Muscle layer of colon (tissue), 2 donors: ENCODE measurements at regions not wholly inside any gene's neighbourhood (a gene's known extent, or its start where the extent isn't known, plus 50 kb on each side); places are given as distances from the start of the nearest gene placed in this dataset.

Source experiments
- H3K27ac ChIP-seq: one replicate; pipeline ENCODE4 v1.7.0; 2013; ENCODE audit warnings: low read depth, mild to moderate bottlenecking, low read length, moderate library complexity
- H3K27me3 ChIP-seq, 2 donors: one replicate each; pipeline ENCODE4 v1.7.0; 2013; ENCODE audit warnings: low read length in 2 of 2, mild to moderate bottlenecking in 2 of 2; ENCODE audit not compliant: insufficient read depth in 2 of 2, control insufficient read depth in 1 of 2
- H3K36me3 ChIP-seq: one replicate; pipeline ENCODE4 v1.7.0; 2013; ENCODE audit warnings: mild to moderate bottlenecking, low read length; ENCODE audit not compliant: insufficient read depth
- H3K4me1 ChIP-seq: one replicate; pipeline ENCODE4 v1.7.0; 2013; ENCODE audit warnings: mild to moderate bottlenecking, low read length; ENCODE audit not compliant: insufficient read depth
- H3K4me3 ChIP-seq, 2 donors: one replicate each; pipeline ENCODE4 v1.7.0; 2013; ENCODE audit warnings: low read length in 2 of 2, low read depth in 1 of 2, mild to moderate bottlenecking in 1 of 2, moderate library complexity in 1 of 2
- H3K9ac ChIP-seq: one replicate; pipeline ENCODE4 v1.7.0; 2013; ENCODE audit warnings: low read length
- H3K9me3 ChIP-seq: one replicate; pipeline ENCODE4 v1.7.0; 2013; ENCODE audit warnings: mild to moderate bottlenecking, low read length
- donor health status: abdominal sarcoma.
- donor health status: Adenocarcinoma of cecum.

GRCh38 chr17:72287586-72287985, 166.8 kb downstream of the SOX9 start:
- Histone ChIP-seq H3K27ac (no peak overlapping the region), H3K9me3 (no peaks in the 10 kb centered on the region), H3K9ac (no peak overlapping the region), H3K36me3 (no peaks in the 10 kb centered on the region), H3K4me3 (no peak overlapping the region), H3K27me3 (no peaks in the 10 kb centered on the region), H3K4me1 (no peaks in the 10 kb centered on the region)

GRCh38 chr17:72294487-72294893, 173.7 kb downstream of the SOX9 start:
- Histone ChIP-seq H3K9ac (no peak overlapping the region), H3K27ac (no peak overlapping the region), H3K36me3 (no peaks in the 10 kb centered on the region), H3K4me1 (no peaks in the 10 kb centered on the region), H3K27me3 (no peaks in the 10 kb centered on the region), H3K4me3 (no peak overlapping the region), H3K9me3 (no peaks in the 10 kb centered on the region)

DNA sequence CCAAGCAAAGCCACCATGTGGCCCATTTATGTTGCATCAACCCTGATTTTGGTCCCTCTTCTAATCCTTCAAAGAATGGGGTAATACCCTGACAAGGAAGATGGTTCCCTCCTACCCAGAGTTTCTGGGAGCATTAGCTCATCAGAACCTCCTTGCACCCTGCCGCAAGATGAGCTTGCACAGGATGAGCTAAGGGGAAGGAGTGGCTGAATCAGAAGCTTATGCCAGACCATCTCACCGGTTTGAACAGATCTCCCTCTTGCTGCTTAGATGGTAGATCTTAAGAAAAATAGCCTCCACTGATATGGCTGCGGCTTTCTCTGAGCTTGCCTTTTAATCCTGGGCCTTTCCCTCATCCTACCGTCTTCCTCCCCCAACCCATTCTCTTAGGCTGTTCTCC, 175.1 kb downstream of the SOX9 start:
- Histone ChIP-seq H3K4me3 (no peak overlapping the region), H3K4me1 (no peaks in the 10 kb centered on the region), H3K36me3 (no peaks in the 10 kb centered on the region), H3K27ac (no peak overlapping the region), H3K9me3 (no peaks in the 10 kb centered on the region), H3K27me3 (no peaks in the 10 kb centered on the region), H3K9ac (no peak overlapping the region)

DNA sequence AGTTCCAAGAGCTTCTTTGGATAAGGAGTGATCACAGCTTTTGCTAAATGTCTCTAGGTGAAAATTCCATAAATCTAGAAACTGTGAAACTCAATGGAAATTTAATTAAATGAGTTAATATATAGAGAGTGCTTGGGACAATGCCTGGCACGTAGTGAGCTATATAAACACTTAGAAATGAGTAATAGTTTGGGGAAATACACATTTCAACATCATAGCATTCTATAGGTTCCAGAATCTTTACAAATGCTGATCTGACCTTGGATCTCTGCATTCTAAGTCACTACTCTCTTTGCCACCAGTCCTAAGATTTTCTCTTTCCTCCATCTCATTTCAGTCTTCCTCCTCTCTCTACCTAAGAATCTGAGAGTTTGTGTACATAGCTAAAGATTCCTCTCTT, 175.6 kb downstream of the SOX9 start:
- Histone ChIP-seq H3K4me1 (no peaks in the 10 kb centered on the region), H3K9ac (no peak overlapping the region), H3K27ac (no peak overlapping the region), H3K27me3 (no peaks in the 10 kb centered on the region), H3K36me3 (no peaks in the 10 kb centered on the region), H3K9me3 (no peaks in the 10 kb centered on the region), H3K4me3 (no peak overlapping the region)

DNA sequence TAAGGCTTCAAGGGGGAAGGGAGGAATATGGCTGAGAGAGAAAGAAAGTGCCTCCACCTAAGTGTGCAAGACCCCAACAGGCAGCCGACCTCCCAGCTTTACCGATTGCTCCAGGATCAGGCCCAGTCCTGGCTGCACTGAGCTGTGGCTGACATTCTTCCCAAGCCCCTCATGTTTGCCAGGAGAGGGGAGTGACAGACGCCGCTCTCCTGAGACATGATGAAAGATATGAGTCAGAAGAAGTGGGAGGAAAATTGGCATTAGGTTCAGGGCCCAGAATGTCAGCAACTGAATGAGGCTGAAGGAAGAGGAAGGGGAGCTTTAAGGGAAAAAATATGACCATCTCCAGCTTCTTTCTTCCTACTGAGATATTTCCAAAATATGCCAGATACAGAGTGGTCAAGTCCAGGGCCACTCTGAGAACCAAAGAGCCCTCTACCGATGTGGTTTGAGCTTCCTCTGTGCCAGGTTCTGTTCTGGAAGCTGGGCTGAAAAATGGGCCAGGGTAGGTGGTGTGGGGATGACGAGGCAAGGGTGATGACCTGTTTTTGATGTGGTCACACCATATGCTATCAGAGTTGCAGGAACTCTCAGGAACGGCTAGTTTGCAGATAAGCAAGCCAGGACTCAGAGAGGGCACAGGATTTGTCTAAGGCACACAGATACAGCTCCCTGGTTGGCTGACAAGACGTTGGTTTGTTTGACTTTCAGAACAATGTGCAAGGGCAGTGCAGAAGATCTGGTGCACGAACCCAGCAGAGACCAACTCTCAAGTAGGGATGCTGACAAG, 176.7 kb downstream of the SOX9 start:
- Histone ChIP-seq H3K9me3 (no peaks in the 10 kb centered on the region), H3K27ac (no peak overlapping the region)

DNA sequence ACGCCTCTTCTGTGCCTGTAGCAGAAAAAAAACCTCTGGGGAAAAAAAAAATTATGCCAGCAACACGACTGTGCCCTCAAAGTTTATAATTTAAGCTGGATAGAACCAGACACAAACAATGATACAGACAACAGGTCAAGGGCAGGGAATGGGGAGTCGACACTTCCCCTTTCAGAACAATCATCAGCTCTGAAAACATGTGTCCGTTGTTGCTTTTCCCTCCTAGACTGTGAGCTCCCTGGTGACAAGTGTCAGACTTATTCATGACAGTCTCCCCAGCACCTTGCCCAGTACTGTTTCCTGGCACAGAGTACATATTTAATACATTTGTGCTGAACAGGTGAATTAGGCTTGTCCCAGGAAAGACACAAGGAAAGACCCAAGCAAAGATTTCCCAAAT, 178.3 kb downstream of the SOX9 start:
- H3K4me3 ChIP-seq, result no peak overlapping the region
- H3K27me3 ChIP-seq, result no peaks in the 10 kb centered on the region
- H3K9ac ChIP-seq, result no peak overlapping the region
- no peak overlapping the region for H3K27ac ChIP-seq
- H3K36me3 ChIP-seq, result no peaks in the 10 kb centered on the region
- no peaks in the 10 kb centered on the region for H3K9me3 ChIP-seq
- H3K4me1 ChIP-seq, result no peaks in the 10 kb centered on the region

More for the DNA sequence above, 176.7 kb downstream of the SOX9 start:
- no peak overlapping the region for H3K9ac ChIP-seq
- no peaks in the 10 kb centered on the region for H3K36me3 ChIP-seq
- H3K27me3 ChIP-seq, result no peaks in the 10 kb centered on the region
- no peaks in the 10 kb centered on the region for H3K4me1 ChIP-seq
- no peak overlapping the region for H3K4me3 ChIP-seq

GRCh38 chr17:72299592-72299991, 178.8 kb downstream of the SOX9 start:
- H3K4me3 ChIP-seq, result no peak overlapping the region
- H3K27me3 ChIP-seq, result no peaks in the 10 kb centered on the region
- no peak overlapping the region for H3K9ac ChIP-seq
- no peaks in the 10 kb centered on the region for H3K4me1 ChIP-seq
- no peaks in the 10 kb centered on the region for H3K9me3 ChIP-seq
- no peaks in the 10 kb centered on the region for H3K36me3 ChIP-seq
- H3K27ac ChIP-seq, result no peak overlapping the region

GRCh38 chr17:72301887-72302286, 181.1 kb downstream of the SOX9 start:
- Histone ChIP-seq H3K27me3 (no peaks in the 10 kb centered on the region), H3K4me1 (no peaks in the 10 kb centered on the region), H3K27ac (no peak overlapping the region), H3K4me3 (no peak overlapping the region), H3K36me3 (no peaks in the 10 kb centered on the region), H3K9ac (no peak overlapping the region), H3K9me3 (no peaks in the 10 kb centered on the region)

DNA sequence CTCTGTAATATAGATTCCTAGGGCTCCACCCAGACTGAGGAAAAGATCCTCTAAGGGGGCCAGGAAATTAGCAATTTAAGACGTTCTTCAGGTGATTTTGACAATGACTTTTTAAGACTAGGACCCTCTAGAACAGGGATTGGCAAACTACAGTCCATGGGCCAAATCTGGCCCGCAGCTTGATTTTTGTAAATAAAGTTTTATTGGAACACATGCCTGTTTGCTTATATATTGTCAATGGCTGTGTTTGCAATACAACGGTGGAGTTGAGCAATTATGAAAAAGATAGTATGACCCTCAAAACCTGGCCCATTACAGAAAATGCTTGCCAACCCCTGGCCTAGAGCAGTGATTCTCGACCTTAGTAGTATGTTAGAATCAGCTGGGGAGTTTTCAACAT, 181.9 kb downstream of the SOX9 start:
- Histone ChIP-seq H3K9ac (no peak overlapping the region), H3K4me1 (no peaks in the 10 kb centered on the region), H3K9me3 (no peaks in the 10 kb centered on the region), H3K4me3 (no peak overlapping the region), H3K36me3 (no peaks in the 10 kb centered on the region), H3K27me3 (no peaks in the 10 kb centered on the region), H3K27ac (no peak overlapping the region)

DNA sequence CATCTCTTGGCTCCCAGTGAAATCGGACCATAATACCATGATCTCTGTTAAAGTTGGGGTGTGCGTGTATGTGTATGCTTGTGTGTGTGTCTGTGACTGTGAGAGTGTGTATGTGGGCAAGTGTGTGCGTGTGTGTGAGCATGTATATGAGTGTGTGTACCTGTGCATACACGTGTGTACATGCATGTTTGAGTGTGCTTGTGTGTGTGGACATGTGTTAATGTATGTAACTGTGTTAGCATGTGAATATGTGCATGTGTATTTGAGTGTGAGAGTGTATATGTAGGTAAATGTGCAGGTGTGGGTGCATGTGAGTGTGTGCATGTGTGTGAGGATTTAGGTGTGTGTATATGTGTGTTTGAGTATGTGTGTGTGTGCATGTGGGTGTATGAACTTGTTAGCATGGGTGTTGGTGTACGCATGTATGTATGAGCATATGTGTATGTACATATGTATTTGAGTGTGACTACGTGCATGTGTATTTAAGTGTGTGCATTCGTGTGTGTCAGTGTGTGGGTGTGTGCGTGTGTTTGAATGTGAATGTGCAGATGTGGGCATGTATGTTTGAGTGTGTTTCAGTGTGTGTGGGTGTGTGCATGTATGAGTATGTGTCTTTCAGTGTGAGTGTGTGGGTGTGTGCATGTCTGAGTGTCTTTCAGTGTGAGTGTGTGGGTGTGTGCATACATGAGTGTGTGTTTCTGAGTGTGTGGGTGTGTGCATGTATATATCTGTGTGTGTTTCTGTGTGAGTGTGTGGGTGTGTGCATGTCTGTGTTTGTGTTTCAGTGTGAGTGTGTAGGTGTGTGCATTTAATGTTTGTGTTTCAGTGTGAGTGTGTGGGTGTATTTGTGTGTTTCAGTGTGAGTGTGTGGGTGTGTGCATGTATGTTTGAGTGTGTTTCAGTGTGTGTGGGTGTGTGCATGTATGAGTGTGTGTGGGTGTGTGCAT, 183.2 kb downstream of the SOX9 start:
- H3K27me3 ChIP-seq, result no peaks in the 10 kb centered on the region
- no peaks in the 10 kb centered on the region for H3K9me3 ChIP-seq
- no peak overlapping the region for H3K27ac ChIP-seq

DNA sequence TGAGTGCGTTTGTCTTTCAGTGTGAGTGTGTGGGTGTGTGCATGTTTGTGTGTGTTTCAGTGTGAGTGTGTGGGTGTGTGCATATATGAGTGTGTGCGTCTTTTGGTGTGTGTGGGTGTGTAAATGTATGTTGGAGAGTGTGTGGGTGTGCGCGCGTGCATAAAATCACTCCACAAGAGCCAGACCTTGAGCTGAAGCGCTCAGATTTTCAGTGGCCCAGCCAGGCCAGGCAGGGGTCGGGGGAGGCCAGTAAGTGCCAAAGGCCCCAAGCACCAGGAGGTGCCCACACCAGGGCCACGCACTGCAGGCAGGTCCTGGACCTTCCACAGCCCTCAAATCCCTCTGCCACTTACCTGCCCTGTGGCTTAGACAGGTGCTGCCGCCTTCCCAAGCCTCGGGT, 184.0 kb downstream of the SOX9 start:
- Histone ChIP-seq H3K4me1 (no peaks in the 10 kb centered on the region), H3K27me3 (no peaks in the 10 kb centered on the region), H3K9me3 (no peaks in the 10 kb centered on the region), H3K4me3 (no peak overlapping the region), H3K27ac (no peak overlapping the region), H3K36me3 (no peaks in the 10 kb centered on the region), H3K9ac (no peak overlapping the region)

More for the DNA sequence above, 183.2 kb downstream of the SOX9 start:
- no peak overlapping the region for H3K4me3 ChIP-seq
- H3K36me3 ChIP-seq, result no peaks in the 10 kb centered on the region
- H3K9ac ChIP-seq, result no peak overlapping the region
- H3K4me1 ChIP-seq, result no peaks in the 10 kb centered on the region
